Cardiac fibroblast (primary cell): ENCODE measurements at regions not wholly inside any gene's neighbourhood (a gene's known extent, or its start where the extent isn't known, plus 50 kb on each side); places are given as distances from the start of the nearest gene placed in this dataset.
A peak's percentile ranks its signal among the peaks of the same experiment; 100 is the strongest.
"Not testable (repeated sequence)": the region's sequence is repeated elsewhere in the genome, so short reads cannot be mapped to it uniquely, and the experiment has no call there.

Experiments used
- DNase-seq, 2 donors: peaks; one replicate each; pipeline versions ENCODE4 v3.0.0 to v3.0.0-alpha.2; 2010; ENCODE audit warnings: low read depth in 2 of 2
- H3K4me3 ChIP-seq, 2 donors: replicated peaks in 1 of 2; 1 replicate in 1 of 2; 2 replicates in 1 of 2; pipeline ENCODE4 v1.5.1; 2011; ENCODE audit warnings: low read depth in 2 of 2, low read length in 2 of 2, mild to moderate bottlenecking in 2 of 2, moderate library complexity in 1 of 2
- TF ChIP-seq, protein P1 (sequence below): IDR thresholded peaks from one replicate; pipeline ENCODE4 v1.5.1; 2011; ENCODE audit warnings: low read depth, mild to moderate bottlenecking, low read length, inconsistent platforms

GRCh38 chr6:164051427-164051826, 636.9 kb downstream of the QKI start:
- no peak overlapping the region for H3K4me3 ChIP-seq
- no peak for DNase-seq
- TF ChIP-seq, protein P1, sequence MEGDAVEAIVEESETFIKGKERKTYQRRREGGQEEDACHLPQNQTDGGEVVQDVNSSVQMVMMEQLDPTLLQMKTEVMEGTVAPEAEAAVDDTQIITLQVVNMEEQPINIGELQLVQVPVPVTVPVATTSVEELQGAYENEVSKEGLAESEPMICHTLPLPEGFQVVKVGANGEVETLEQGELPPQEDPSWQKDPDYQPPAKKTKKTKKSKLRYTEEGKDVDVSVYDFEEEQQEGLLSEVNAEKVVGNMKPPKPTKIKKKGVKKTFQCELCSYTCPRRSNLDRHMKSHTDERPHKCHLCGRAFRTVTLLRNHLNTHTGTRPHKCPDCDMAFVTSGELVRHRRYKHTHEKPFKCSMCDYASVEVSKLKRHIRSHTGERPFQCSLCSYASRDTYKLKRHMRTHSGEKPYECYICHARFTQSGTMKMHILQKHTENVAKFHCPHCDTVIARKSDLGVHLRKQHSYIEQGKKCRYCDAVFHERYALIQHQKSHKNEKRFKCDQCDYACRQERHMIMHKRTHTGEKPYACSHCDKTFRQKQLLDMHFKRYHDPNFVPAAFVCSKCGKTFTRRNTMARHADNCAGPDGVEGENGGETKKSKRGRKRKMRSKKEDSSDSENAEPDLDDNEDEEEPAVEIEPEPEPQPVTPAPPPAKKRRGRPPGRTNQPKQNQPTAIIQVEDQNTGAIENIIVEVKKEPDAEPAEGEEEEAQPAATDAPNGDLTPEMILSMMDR = no peak

- TF ChIP-seq, protein P1 = no peak
- no peak overlapping the region for H3K4me3 ChIP-seq
- no peak for DNase-seq
These were observed 635.0 kb downstream of the QKI start for GRCh38 chr6:164049517-164049988.

GRCh38 chr6:164048840-164049516, 634.5 kb downstream of the QKI start:
- TF ChIP-seq, protein P1 = no peak

DNA sequence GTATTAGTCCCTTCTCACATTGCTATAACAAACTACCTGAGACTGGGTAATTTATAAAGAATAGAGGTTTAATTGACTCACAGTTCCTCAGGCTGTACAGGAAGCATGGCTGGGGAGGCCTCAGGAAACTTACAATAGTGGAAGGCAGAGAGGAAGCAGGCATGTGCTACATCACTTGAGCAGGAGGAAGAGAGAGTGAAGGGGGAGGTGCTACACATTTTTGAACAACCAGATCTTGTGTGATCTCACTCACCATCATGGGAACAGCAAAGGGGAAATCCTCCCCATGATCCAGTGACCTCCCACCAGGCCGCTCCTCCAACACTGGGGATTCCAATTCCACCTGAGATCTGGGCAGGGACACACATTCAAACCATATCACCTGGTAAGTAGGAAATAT, 630.6 kb downstream of the QKI start:
- TF ChIP-seq, protein P1 = no peak
- no peak overlapping the region for H3K4me3 ChIP-seq
- DNase-seq = no peak

More at GRCh38 chr6:164048840-164049516, 634.5 kb downstream of the QKI start:
- H3K4me3 ChIP-seq = no peak overlapping the region
- DNase-seq = peak; percentile 5 to 42

- H3K4me3 ChIP-seq, DNase-seq: not testable (repeated sequence)
These were observed 629.1 kb downstream of the QKI start for GRCh38 chr6:164043656-164044055.

DNA sequence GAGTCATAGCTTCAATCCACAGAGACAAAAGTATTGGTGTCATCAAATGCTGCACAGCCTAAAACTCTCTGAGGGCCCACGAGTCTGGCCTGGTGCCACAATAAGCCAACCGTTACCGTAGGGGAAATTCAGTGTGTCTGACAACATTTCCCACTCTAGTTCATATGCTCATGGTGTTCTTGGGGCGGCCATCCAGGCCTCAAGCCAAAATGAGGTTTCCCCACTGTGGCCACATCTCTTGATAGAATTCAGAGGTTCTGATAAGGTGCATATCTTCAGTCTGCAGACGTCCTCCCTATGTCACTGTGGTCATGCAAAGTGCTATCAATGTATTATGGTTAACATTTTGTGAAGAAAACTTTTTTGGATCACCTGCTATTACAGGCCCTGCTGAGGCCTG, 627.7 kb downstream of the QKI start:
- TF ChIP-seq, protein P1 = no peak
- H3K4me3 ChIP-seq = no peak overlapping the region
- DNase-seq = no peak

DNA sequence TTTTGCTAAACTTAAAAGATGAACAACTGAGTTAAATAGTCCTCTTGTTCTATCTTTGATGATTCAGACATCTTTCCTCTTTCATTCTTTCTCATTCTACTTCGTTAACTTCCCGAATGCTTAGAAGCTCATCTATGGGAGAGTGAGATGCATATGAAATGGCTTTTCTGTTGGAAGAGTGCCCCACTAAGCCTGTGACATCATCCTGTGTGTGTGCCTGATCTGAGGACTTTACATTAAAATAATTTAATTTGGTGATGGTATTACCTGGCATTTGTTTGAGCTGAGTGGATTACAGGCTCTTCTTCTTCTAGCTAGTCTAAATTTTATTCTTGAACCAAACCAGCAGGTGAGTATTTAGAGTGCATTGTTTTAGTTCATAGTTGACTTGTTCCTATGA, 626.5 kb downstream of the QKI start:
- TF ChIP-seq, protein P1 = no peak
- DNase-seq = no peak
- H3K4me3 ChIP-seq = no peak overlapping the region
